GM12878 (cell line): ENCODE measurements at regions not wholly inside any gene's neighbourhood (a gene's known extent, or its start where the extent isn't known, plus 50 kb on each side); places are given as distances from the start of the nearest gene placed in this dataset.

Experiments
- ATAC-seq: fragments of 200-7000 bp; cut with Tn5 transposase; 3 replicates; pipeline ENCODE4 v1.9.1; 2020; ENCODE audit warnings: mild to moderate bottlenecking, moderate library complexity
- BruUV-seq: library from RNA; stranded (reverse); fragments of 400-500 nt; replicated peaks from 2 replicates; lab custom pipeline; 2021; lab: Mats Ljungman, UMichigan
- CTCF ChIA-PET: fragments of 300-600 bp; sonication (Branson Sonifier 250); formaldehyde crosslinking; extraction: SDS; loops from one replicate; lab custom pipeline; 2021; ENCODE audit warnings: inconsistent platforms; lab: Yijun Ruan, JAX
- POLR2A ChIA-PET: fragments of 350-600 bp; formaldehyde crosslinking; extraction: SDS; loops from one replicate; lab custom pipeline; 2021; ENCODE audit warnings: inconsistent platforms; lab: Charles Lee
- RAD21 ChIA-PET: fragments of 300-600 bp; sonication (Branson Sonifier 250); formaldehyde crosslinking; loops from one replicate; lab custom pipeline; 2023; ENCODE audit warnings: antibody characterized with exemption; ENCODE audit not compliant: unreplicated experiment; lab: Charles Lee
- SMC1A ChIA-PET: fragments of 300-600 bp; sonication (Branson Sonifier 250); formaldehyde crosslinking; loops from one replicate; lab custom pipeline; 2023; ENCODE audit not compliant: unreplicated experiment, uncharacterized antibody; lab: Charles Lee
- DNase-seq: peaks from one replicate; pipeline ENCODE4 v3.0.0-alpha.2; 2011; ENCODE audit warnings: low read depth, low spot score
- FAIRE-seq: peaks from 3 replicates; lab custom pipeline; 2011; peaks lifted over from hg19 to GRCh38; lab: Jason Lieb, UNC
- H2AFZ ChIP-seq: 2 replicates; pipeline ENCODE4 v1.6.0; 2011; ENCODE audit warnings: low read depth, low read length, control low read depth; ENCODE audit not compliant: control insufficient read depth
- H3K27ac ChIP-seq: 2 replicates; pipeline ENCODE4 v1.5.1; 2011; ENCODE audit warnings: control low read depth; ENCODE audit not compliant: control insufficient read depth, insufficient read depth
- H3K27me3 ChIP-seq, 2 experiments: replicated peaks in 1 of 2; 2 replicates each; pipeline versions ENCODE4 v1.6.0 to v1.6.1; 2011; ENCODE audit warnings: low read length in 1 of 2; ENCODE audit not compliant: control insufficient read depth in 2 of 2, insufficient read depth in 2 of 2
- H3K36me3 ChIP-seq, 2 experiments: 2 replicates each; pipeline ENCODE4 v1.5.1; 2011; ENCODE audit warnings: low read length in 1 of 2; ENCODE audit not compliant: control insufficient read depth in 2 of 2, insufficient read depth in 2 of 2
- H3K4me1 ChIP-seq: 2 replicates; pipeline ENCODE4 v1.6.1; 2011; ENCODE audit warnings: mild to moderate bottlenecking, low read length, moderate library complexity, mixed read lengths; ENCODE audit not compliant: control insufficient read depth, insufficient read depth
- H3K4me2 ChIP-seq: 2 replicates; pipeline ENCODE4 v1.6.0; 2011; ENCODE audit warnings: control low read depth; ENCODE audit not compliant: control insufficient read depth, insufficient read depth
- H3K4me3 ChIP-seq: fragments of 200-600 bp; sonication (generic); 2 replicates; pipeline ENCODE4 v1.5.1; 2016
- H3K79me2 ChIP-seq: 2 replicates; pipeline ENCODE4 v1.6.0; 2011; ENCODE audit warnings: low read length; ENCODE audit not compliant: control insufficient read depth, insufficient read depth
- H3K9ac ChIP-seq: 2 replicates; pipeline ENCODE4 v1.8.0; 2011; ENCODE audit warnings: low read length, control low read depth, mixed read lengths; ENCODE audit not compliant: control insufficient read depth, insufficient read depth
- H3K9me3 ChIP-seq: replicated peaks from 3 replicates; pipeline ENCODE4 v1.5.1; 2011; ENCODE audit warnings: mild to moderate bottlenecking, low read length; ENCODE audit not compliant: control insufficient read depth, insufficient read depth
- H4K20me1 ChIP-seq: 2 replicates; pipeline ENCODE4 v1.6.0; 2011; ENCODE audit not compliant: control insufficient read depth, insufficient read depth
- RB1 ChIP-seq: fragments of 450-650 bp; formaldehyde crosslinking; IDR thresholded peaks from 2 replicates; pipeline ENCODE4 v1.6.1; 2017; ENCODE audit warnings: mild to moderate bottlenecking, borderline replicate concordance
- RELA ChIP-seq: fragments of 450-650 bp; IDR thresholded peaks from 2 replicates; pipeline ENCODE4 v1.8.0; 2014; ENCODE audit warnings: borderline replicate concordance; ENCODE audit not compliant: partially characterized antibody
- SMARCA5 ChIP-seq: fragments of 450-650 bp; IDR thresholded peaks from 2 replicates; pipeline ENCODE4 v1.6.1; 2017; ENCODE audit warnings: mild to moderate bottlenecking
- ZZZ3 ChIP-seq: IDR thresholded peaks from 2 replicates; pipeline ENCODE4 v1.6.1; 2011; ENCODE audit warnings: low read depth; ENCODE audit not compliant: control insufficient read depth, insufficient read length
- WGBS: methylation state at CpG from one replicate; pipeline ENCODE4 v1.1.6; 2016; ENCODE audit warnings: low lambda C conversion rate; ENCODE audit not compliant: insufficient replicate concordance, insufficient coverage; ENCODE audit errors: missing lambda C conversion rate; 5-methylcytosine and 5-hydroxymethylcytosine counted together
- in situ Hi-C: fragments of 300-500 bp; cut with MboI; formaldehyde crosslinking; loops from 9 replicates; pipeline ENCODE4 v1.14.3; 2018; ENCODE audit warnings: mixed read lengths
- intact Hi-C: fragments of 100-400 bp; cut with micrococcal nuclease; formaldehyde crosslinking; loops from one replicate; pipeline ENCODE4 v1.14.2; 2022; ENCODE audit not compliant: unreplicated experiment
- TF ChIP-seq, protein P1 (sequence below): IDR thresholded peaks from 2 replicates; pipeline ENCODE4 v1.6.1; 2012; ENCODE audit warnings: improper control_type of control experiment, low read depth, low read length; ENCODE audit not compliant: insufficient replicate concordance
- TF ChIP-seq, protein P2 (sequence below): fragments of 150-350 bp; IDR thresholded peaks from 2 replicates; pipeline ENCODE4 v1.6.1; 2016; ENCODE audit warnings: low read depth, low read length
- TF ChIP-seq, protein P3 (sequence below): IDR thresholded peaks from 2 replicates; pipeline ENCODE4 v1.6.1; 2012; ENCODE audit warnings: low read depth, low read length, improper control_type of control experiment

DNA sequence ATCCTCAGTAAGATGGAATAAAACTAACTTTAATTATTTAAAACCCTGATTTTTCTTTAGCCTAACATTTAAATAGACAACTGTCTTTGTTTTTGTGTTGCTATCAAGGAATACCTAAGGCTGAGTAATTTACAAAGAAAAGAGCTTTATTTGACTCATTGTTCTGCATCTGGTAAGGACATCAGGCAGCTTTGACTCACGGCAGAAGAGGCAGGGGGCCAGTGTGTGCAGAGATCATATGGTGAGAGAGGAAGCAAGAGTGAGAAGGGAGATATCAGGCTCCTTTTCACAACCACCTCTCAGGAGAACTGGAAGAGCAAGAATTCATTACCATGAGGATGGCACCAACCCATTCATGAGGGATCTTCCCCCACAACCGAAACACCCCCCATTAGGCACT, 64.6 kb upstream of the TFPI start:
- no peak overlapping the region for H3K4me3 ChIP-seq
- no peaks in the 10 kb centered on the region for H4K20me1 ChIP-seq
- H3K27me3 ChIP-seq = no peaks in the 10 kb centered on the region
- no peak for DNase-seq
- WGBS = 0% methylated on average over 2 of the region's 2 CpGs
- ChIA-PET POLR2A (no interaction called here), CTCF (interaction anchor here (0.6 to 1.6 kb wide), 3 partner anchors 10 to 216 kb away, joined by 3 to 6 read pairs (median 4); no protein-coding TSS in a partner anchor), SMC1A (no interaction called here), RAD21 (no interaction called here)
- H3K27ac ChIP-seq = no peak overlapping the region
- TF ChIP-seq, protein P1, sequence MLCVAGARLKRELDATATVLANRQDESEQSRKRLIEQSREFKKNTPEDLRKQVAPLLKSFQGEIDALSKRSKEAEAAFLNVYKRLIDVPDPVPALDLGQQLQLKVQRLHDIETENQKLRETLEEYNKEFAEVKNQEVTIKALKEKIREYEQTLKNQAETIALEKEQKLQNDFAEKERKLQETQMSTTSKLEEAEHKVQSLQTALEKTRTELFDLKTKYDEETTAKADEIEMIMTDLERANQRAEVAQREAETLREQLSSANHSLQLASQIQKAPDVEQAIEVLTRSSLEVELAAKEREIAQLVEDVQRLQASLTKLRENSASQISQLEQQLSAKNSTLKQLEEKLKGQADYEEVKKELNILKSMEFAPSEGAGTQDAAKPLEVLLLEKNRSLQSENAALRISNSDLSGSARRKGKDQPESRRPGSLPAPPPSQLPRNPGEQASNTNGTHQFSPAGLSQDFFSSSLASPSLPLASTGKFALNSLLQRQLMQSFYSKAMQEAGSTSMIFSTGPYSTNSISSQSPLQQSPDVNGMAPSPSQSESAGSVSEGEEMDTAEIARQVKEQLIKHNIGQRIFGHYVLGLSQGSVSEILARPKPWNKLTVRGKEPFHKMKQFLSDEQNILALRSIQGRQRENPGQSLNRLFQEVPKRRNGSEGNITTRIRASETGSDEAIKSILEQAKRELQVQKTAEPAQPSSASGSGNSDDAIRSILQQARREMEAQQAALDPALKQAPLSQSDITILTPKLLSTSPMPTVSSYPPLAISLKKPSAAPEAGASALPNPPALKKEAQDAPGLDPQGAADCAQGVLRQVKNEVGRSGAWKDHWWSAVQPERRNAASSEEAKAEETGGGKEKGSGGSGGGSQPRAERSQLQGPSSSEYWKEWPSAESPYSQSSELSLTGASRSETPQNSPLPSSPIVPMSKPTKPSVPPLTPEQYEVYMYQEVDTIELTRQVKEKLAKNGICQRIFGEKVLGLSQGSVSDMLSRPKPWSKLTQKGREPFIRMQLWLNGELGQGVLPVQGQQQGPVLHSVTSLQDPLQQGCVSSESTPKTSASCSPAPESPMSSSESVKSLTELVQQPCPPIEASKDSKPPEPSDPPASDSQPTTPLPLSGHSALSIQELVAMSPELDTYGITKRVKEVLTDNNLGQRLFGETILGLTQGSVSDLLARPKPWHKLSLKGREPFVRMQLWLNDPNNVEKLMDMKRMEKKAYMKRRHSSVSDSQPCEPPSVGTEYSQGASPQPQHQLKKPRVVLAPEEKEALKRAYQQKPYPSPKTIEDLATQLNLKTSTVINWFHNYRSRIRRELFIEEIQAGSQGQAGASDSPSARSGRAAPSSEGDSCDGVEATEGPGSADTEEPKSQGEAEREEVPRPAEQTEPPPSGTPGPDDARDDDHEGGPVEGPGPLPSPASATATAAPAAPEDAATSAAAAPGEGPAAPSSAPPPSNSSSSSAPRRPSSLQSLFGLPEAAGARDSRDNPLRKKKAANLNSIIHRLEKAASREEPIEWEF = no peak
- TF ChIP-seq ZZZ3 (no peak), SMARCA5 (no peak), RELA (no peak), RB1 (no peak)
- TF ChIP-seq, protein P2, sequence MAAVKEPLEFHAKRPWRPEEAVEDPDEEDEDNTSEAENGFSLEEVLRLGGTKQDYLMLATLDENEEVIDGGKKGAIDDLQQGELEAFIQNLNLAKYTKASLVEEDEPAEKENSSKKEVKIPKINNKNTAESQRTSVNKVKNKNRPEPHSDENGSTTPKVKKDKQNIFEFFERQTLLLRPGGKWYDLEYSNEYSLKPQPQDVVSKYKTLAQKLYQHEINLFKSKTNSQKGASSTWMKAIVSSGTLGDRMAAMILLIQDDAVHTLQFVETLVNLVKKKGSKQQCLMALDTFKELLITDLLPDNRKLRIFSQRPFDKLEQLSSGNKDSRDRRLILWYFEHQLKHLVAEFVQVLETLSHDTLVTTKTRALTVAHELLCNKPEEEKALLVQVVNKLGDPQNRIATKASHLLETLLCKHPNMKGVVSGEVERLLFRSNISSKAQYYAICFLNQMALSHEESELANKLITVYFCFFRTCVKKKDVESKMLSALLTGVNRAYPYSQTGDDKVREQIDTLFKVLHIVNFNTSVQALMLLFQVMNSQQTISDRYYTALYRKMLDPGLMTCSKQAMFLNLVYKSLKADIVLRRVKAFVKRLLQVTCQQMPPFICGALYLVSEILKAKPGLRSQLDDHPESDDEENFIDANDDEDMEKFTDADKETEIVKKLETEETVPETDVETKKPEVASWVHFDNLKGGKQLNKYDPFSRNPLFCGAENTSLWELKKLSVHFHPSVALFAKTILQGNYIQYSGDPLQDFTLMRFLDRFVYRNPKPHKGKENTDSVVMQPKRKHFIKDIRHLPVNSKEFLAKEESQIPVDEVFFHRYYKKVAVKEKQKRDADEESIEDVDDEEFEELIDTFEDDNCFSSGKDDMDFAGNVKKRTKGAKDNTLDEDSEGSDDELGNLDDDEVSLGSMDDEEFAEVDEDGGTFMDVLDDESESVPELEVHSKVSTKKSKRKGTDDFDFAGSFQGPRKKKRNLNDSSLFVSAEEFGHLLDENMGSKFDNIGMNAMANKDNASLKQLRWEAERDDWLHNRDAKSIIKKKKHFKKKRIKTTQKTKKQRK = no peak
- TF ChIP-seq, protein P3, sequence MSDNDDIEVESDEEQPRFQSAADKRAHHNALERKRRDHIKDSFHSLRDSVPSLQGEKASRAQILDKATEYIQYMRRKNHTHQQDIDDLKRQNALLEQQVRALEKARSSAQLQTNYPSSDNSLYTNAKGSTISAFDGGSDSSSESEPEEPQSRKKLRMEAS = no peak
- no peak for FAIRE-seq
- ATAC-seq = no peak
- in situ Hi-C loops = no loop called here
- no peaks in the 10 kb centered on the region for H3K4me1 ChIP-seq
- no peak overlapping the region for H3K9ac ChIP-seq
- H3K79me2 ChIP-seq = no peaks in the 10 kb centered on the region
- H3K36me3 ChIP-seq = no peaks in the 10 kb centered on the region
- no TSS peak for BruUV-seq
- H3K9me3 ChIP-seq = no peaks in the 10 kb centered on the region
- no peak overlapping the region for H2AFZ ChIP-seq
- H3K4me2 ChIP-seq = no peak overlapping the region
- intact Hi-C loops = no loop called here
